ENCODE measurements at regions not wholly inside any gene's neighbourhood (a gene's known extent, or its start where the extent isn't known, plus 50 kb on each side); places are given as distances from the start of the nearest gene placed in this dataset.

- no peak for DNase-seq (ENCODE audit: low spot score)
These were observed 113.9 kb upstream of the SLC35B3 start for GRCh38 chr6:8549074-8549790.

GRCh38 chr6:8546496-8546895 lies 111.2 kb upstream of the SLC35B3 start:
- DNase-seq (ENCODE audit: low spot score): no peak

- no peak for DNase-seq (ENCODE audit: low spot score)
These were observed 110.0 kb upstream of the SLC35B3 start for GRCh38 chr6:8545336-8545735.

- DNase-seq (ENCODE audit: low spot score): no peak
These were observed 108.4 kb upstream of the SLC35B3 start for GRCh38 chr6:8543714-8544113.

DNA sequence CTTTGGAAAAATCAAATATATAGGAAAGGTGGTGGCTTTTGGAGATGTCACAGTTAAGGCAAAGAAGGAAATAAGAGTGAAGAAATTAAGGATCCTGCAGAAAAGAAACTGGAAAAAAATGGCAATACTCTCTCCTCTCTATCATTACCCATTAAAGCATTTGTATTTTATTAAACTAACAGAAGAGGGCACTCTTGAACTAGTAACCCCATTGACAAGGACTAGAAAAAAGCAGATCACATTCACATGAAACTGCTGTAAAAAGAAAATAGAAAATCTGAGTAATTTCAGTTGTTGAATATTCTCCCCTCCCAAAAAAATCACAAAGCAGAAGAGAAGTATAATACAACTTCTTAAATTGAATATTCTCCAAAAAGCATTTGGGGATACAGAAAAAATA lies 104.1 kb upstream of the SLC35B3 start:
- no peak for DNase-seq (ENCODE audit: low spot score)

DNA sequence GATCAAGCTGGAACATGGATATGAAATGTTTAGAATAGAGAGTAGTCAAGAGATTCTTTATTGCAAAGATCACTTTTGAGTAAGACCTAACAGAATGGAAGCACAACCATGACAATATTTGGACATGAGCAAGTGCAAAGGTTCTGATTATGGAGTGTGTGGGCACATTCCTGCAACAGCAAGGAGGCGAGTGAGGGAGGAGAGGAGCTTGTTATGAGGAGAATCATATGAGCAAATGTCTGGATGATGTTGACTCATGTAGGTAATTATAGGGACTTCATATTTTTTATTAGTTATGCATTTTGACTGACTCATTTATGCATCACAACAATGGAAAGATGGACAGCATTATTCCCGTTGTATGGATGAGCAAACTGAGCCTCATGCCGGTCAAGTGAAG lies 100.8 kb upstream of the SLC35B3 start:
- DNase-seq (ENCODE audit: low spot score): no peak

GRCh38 chr6:8535519-8535918 lies 100.2 kb upstream of the SLC35B3 start:
- no peak for DNase-seq (ENCODE audit: low spot score)

- DNase-seq (ENCODE audit: low spot score): no peak
These were observed 95.6 kb upstream of the SLC35B3 start for GRCh38 chr6:8530785-8531435.

- DNase-seq (ENCODE audit: low spot score): no peak
These were observed 93.9 kb upstream of the SLC35B3 start for GRCh38 chr6:8529250-8529649.

DNA sequence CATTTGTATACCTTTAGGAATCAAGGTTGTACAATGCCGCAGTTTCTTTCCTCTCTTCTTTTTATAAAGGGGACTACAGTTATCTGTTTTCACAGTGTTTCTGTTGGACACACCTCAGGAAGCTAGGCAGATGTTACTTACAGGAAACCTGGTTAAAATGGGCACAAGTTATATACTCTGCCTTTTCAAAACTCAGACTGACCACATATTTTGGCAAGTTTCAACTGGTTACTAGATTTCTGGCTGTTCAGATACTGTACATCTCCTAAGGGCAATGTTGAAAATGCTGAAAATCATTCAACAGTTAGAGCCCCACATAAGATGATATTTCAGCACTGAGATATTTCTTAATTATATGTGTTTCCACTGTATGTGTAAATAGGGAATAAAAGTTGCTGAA lies 92.5 kb upstream of the SLC35B3 start:
- DNase-seq (ENCODE audit: low spot score): no peak

- no peak for DNase-seq (ENCODE audit: low spot score)
These were observed 91.3 kb upstream of the SLC35B3 start for GRCh38 chr6:8526624-8527023.

DNA sequence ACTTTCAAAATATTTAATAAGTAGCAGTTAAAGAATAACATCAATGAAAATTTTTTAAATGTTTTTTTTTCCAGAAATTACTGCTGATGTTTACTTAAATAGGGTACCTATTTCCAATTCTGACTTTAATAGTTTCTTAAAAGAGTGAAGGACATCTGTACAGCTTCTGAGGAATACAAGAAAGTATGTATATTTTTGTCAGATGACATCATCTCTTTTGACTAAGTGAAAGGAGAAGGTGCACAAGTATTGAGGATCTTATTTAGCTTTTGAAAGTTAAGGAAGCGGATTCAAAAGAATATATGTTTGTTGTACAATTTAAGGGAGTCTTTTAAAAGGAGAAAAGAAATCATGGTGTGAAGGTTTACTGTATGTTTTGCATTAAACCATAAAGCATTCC lies 90.0 kb upstream of the SLC35B3 start:
- DNase-seq (ENCODE audit: low spot score): no peak

GRCh38 chr6:8513174-8513573 lies 77.8 kb upstream of the SLC35B3 start:
- DNase-seq (ENCODE audit: low spot score): no peak

DNA sequence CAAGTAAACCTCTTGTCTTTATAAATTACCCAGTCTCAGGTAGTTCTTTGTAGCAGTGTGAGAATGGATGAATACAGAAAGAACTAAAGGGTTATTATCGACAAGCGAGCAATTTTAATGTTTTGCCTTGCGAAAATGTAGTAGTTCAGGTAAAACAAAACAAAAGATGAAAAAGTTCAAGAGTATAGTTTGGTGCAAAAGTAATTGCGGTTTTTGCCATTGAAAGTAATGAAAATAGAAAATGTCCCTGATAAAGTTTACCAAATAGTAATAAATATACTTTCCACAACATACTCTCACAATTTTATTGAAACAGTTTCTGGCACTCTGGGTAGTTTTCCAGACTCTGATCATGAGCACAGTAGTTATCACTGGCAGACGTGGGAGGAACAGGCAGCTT lies 71.9 kb upstream of the SLC35B3 start:
- DNase-seq (ENCODE audit: low spot score): no peak

DNA sequence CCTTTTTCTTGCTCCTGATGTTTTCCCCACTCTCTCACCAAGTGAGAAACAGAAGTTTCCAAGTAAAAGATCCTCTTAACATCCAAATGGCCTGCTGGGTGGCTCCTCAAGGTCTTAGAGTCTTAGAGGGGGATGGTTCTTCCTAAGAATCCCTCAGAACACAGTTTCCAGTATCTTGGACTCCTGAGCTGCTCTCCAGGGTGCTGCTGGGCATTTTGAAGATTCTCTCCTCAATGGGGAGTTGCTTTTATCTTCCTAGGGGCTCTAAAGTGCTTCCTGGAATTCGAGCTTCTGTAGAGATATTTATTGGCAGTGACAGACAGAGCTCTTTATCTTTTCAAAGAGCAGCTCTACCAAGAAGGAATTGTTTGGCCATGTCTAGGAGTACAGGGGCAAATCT lies 70.8 kb upstream of the SLC35B3 start:
- no peak for DNase-seq (ENCODE audit: low spot score)

DNA sequence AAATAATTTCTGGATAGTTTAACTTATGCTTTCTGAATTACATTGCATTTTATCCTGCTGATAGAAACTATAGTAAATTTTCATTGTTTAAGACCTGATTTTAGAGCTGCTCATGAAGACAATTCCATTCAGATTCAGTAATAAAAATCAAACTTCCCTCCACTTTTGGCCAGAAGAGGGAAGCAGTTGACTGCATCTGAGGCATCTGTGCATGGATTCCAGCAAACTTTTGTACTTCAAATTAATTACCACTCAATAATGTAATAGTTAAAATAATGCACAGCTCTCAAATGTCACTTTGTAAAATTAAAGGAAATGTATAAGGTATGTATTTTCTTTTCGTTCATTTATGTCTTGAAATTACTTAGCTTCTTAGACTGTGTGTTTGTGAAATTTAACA lies 64.2 kb upstream of the SLC35B3 start:
- no peak for DNase-seq (ENCODE audit: low spot score)

DNA sequence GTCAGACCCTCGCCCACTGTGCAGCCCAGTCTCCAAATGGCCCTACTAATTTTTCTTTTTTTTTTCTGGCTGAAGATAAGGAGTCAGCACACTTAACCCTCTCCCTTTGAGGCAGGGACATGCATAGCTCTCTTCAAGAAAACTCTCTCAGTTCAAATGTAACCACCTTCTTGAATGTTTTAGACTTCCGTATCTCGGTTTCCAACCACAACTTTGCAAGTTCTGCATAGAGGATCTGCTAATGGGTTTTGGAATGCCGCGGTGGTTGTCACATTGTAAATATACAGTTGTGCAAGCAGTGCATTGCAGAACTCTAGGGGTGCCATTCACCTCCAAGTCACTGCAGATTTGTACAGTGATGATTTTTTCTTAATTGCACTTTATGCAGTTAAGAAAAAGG lies 59.4 kb upstream of the SLC35B3 start:
- DNase-seq (ENCODE audit: low spot score): no peak

GRCh38 chr6:8492536-8493133 lies 57.3 kb upstream of the SLC35B3 start:
- no peak for DNase-seq (ENCODE audit: low spot score)
